ENCODE measurements at regions not wholly inside any gene's neighbourhood (a gene's known extent, or its start where the extent isn't known, plus 50 kb on each side); places are given as distances from the start of the nearest gene placed in this dataset.
"Not testable (repeated sequence)": the region's sequence is repeated elsewhere in the genome, so short reads cannot be mapped to it uniquely, and the experiment has no call there.

- Mint-ChIP-seq H3K27ac (no peak overlapping the region), H3K4me3 (no peak overlapping the region), H3K36me3 (ENCODE audit: low read depth) (no peaks in the 10 kb centered on the region), H3K9me3 (ENCODE audit: low read depth) (peaks cover 2% of the 10 kb centered on the region), H3K27me3 (no peaks in the 10 kb centered on the region), H3K4me1 (no peaks in the 10 kb centered on the region)
- CTCF ChIA-PET: no interaction called here
- ATAC-seq (no peak), DNase-seq (no peak)
- POLR2A ChIA-PET: no interaction called here
- intact Hi-C loops (cut with DNase I, micrococcal nuclease): no loop called here
Observed at GRCh38 chr10:35946556-35946955, 304.5 kb upstream of the FZD8 start.

DNA sequence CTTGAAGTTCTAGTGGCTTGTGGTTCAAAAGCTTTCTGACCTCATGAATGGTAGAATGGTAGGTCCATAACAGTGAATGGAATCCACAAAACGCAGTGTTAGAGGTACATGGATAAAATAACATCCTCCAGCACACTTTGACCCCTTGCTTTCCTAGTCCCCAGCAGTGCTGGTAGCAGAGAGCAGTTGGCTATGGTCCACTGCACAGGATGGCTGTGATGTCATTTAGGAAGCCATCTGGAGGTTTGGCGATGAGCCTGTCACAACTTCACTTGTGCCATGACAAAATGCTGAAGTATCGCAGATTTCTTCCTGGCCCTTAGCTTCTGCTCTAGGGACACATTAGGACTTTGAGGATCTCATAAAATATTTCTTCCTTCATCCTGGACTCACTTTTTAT is 300.0 kb upstream of the FZD8 start:
- H3K36me3 Mint-ChIP-seq (ENCODE audit: low read depth): no peaks in the 10 kb centered on the region
- intact Hi-C loops (cut with DNase I, micrococcal nuclease): no loop called here
- H3K9me3 Mint-ChIP-seq (ENCODE audit: low read depth): peaks cover 9% of the 10 kb centered on the region
- no peak overlapping the region for H3K4me3 Mint-ChIP-seq
- DNase-seq: no peak
- H3K27me3 Mint-ChIP-seq: no peaks in the 10 kb centered on the region
- H3K27ac Mint-ChIP-seq: no peak overlapping the region
- ChIA-PET CTCF (no interaction called here), POLR2A (no interaction called here)
- no peak for ATAC-seq
- H3K4me1 Mint-ChIP-seq: no peaks in the 10 kb centered on the region

GRCh38 chr10:35940141-35941041 is 298.3 kb upstream of the FZD8 start:
- Mint-ChIP-seq H3K27me3 (no peaks in the 10 kb centered on the region), H3K9me3 (ENCODE audit: low read depth) (peaks cover 8% of the 10 kb centered on the region), H3K4me1 (no peaks in the 10 kb centered on the region), H3K4me3 (no peak overlapping the region), H3K36me3 (ENCODE audit: low read depth) (no peaks in the 10 kb centered on the region), H3K27ac (no peak overlapping the region)
- no peak for ATAC-seq
- intact Hi-C loops (cut with DNase I, micrococcal nuclease): no loop called here
- ChIA-PET POLR2A (no interaction called here), CTCF (interaction anchor here (0.6 to 0.7 kb wide), 2 partner anchors 101 to 1531 kb away, joined by 3 to 4 read pairs; no protein-coding TSS in a partner anchor)
- no peak for DNase-seq

DNA sequence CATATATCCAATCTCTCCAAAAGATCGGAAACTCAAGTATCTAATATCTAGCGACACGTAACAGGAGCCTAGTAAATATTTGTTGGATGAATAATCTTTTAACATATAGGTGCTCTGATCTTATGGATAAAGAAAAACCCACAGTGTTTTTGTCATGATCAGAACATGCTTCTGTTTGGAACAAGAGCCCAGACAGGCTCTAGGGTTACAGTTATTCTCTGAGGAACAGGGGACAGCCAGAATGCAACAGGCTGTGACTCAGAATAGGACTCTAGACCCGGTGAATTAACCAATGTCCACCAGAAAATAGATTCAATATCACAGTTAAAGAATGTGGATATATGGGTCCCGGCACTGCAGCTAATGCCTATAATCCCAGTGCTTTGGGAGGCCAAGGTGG is 296.1 kb upstream of the FZD8 start:
- no peak overlapping the region for H3K4me3 Mint-ChIP-seq
- intact Hi-C loops (cut with DNase I, micrococcal nuclease): no loop called here
- H3K4me1 Mint-ChIP-seq: no peaks in the 10 kb centered on the region
- no peaks in the 10 kb centered on the region for H3K27me3 Mint-ChIP-seq
- no peak overlapping the region for H3K27ac Mint-ChIP-seq
- DNase-seq: no peak
- ChIA-PET CTCF (no interaction called here), POLR2A (no interaction called here)
- H3K9me3 Mint-ChIP-seq (ENCODE audit: low read depth): peaks cover 8% of the 10 kb centered on the region
- H3K36me3 Mint-ChIP-seq (ENCODE audit: low read depth): no peaks in the 10 kb centered on the region
- ATAC-seq: no peak

DNA sequence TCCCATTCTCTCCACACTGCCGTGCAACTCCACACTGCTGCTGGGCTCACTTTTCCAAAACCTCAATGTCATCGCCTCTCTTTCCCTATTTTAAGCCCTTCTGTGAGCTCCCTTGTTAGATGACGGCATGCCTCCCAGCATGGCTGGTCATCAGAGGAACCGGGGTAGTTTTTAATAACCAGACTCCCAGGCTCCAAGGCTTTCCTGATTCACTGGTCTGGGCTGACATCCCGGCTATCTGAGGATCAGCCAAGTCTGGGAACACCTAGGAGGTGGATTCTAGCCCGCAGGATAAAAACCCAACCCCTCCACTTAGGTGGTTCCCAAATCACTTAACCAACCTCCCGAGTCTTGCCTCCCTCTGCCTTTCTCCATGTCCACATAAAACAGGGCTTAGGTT is 295.4 kb upstream of the FZD8 start:
- no peak overlapping the region for H3K27ac Mint-ChIP-seq
- CTCF ChIA-PET: no interaction called here

DNA sequence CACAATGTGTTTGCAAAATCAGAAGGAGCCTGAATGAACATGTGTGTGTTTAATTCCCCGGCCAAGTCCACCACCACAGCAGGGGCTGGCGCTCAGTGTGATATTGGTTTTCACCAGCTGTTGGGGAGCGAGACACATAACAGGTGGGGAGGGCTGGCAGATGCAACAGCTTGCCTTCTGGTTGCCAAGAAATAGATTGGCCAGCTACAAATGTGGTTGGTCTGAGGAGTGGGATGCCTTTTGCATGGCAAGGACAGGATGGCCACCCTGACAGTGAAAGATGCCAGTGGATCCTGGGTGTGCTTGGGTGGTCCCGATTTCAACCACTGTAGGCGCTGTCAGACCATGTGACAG is 292.5 kb upstream of the FZD8 start:
- H3K9me3 Mint-ChIP-seq (ENCODE audit: low read depth): peaks cover 9% of the 10 kb centered on the region
- DNase-seq: no peak
- no peaks in the 10 kb centered on the region for H3K27me3 Mint-ChIP-seq
- ChIA-PET POLR2A (no interaction called here), CTCF (interaction anchor here (1.2 kb wide), 1 partner anchor 19 kb away, joined by 5 read pairs; no protein-coding TSS in a partner anchor)
- no peak overlapping the region for H3K4me3 Mint-ChIP-seq
- no peak for ATAC-seq
- no peak overlapping the region for H3K27ac Mint-ChIP-seq
- intact Hi-C loops (cut with DNase I, micrococcal nuclease): no loop called here
- H3K36me3 Mint-ChIP-seq (ENCODE audit: low read depth): no peaks in the 10 kb centered on the region
- H3K4me1 Mint-ChIP-seq: no peaks in the 10 kb centered on the region

More for the DNA sequence above, 295.4 kb upstream of the FZD8 start:
- DNase-seq (no peak), ATAC-seq (no peak)
- Mint-ChIP-seq H3K9me3 (ENCODE audit: low read depth) (peaks cover 8% of the 10 kb centered on the region), H3K4me3 (no peak overlapping the region), H3K4me1 (no peaks in the 10 kb centered on the region), H3K27me3 (no peaks in the 10 kb centered on the region), H3K36me3 (ENCODE audit: low read depth) (no peaks in the 10 kb centered on the region)
- POLR2A ChIA-PET: no interaction called here
- intact Hi-C loops (cut with DNase I, micrococcal nuclease): no loop called here

DNA sequence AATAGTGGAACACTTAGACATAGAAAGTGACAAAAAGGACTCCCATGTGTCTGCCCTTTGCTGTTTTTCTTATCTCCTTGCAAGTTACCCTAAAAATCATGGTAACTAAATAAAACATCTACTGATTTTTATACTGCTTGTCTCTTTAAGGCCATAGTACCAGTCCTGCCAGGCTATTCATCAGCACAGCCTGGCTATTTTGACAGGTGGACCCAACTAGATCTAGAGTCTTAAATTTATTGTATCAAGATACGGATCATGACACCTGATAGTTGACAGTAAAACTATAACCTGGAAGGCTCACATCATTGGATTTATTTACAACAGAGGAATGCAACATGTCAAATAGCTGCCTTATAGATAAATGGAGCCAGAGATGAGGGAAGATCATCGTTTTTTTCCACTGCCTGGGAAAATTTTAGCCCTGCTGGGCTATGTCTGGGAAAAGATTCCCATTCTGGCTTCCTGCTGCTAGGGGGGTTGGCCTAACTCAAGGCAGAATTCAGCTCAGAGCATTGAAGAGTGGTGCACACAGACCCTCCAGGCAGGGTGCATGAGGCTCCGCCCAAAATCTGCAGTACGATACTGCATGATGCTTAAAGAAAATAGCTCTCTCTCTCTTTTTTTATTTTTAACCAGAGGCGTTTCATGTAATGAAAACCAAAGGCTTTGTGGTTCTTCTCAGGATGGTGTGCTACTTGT is 292.0 kb upstream of the FZD8 start:
- DNase-seq: no peak
- CTCF ChIA-PET: no interaction called here
- Mint-ChIP-seq H3K9me3 (ENCODE audit: low read depth) (peaks cover 9% of the 10 kb centered on the region), H3K4me1 (no peaks in the 10 kb centered on the region), H3K36me3 (ENCODE audit: low read depth) (no peaks in the 10 kb centered on the region), H3K4me3 (no peak overlapping the region), H3K27ac (no peak overlapping the region), H3K27me3 (no peaks in the 10 kb centered on the region)
- no peak for ATAC-seq
- POLR2A ChIA-PET: no interaction called here
- intact Hi-C loops (cut with DNase I, micrococcal nuclease): no loop called here

DNA sequence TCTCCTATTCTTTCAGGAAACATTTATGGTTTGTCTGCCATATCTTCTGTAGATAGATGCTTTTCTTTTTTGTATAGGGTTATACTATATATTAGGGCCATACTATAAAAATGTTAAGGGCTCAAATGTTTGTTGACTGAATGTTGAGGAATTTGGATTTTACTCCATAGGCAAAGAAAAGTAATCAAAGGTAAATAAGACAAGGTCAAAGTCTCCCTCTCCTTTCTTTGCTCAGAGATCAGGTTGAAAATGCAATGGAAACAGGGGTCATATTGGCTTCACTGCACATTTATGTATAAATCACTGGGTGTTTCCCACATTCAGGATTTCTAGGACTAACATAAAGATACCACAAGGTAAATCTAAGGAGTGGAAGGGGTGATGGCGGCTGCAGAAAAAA is 291.4 kb upstream of the FZD8 start:
- no peaks in the 10 kb centered on the region for H3K27me3 Mint-ChIP-seq
- CTCF ChIA-PET: no interaction called here
- POLR2A ChIA-PET: no interaction called here
- intact Hi-C loops (cut with DNase I, micrococcal nuclease): no loop called here
- ATAC-seq (no peak), DNase-seq (no peak)
- H3K4me1 Mint-ChIP-seq: no peaks in the 10 kb centered on the region
- no peak overlapping the region for H3K27ac Mint-ChIP-seq
- H3K9me3 Mint-ChIP-seq (ENCODE audit: low read depth): peaks cover 9% of the 10 kb centered on the region
- no peak overlapping the region for H3K4me3 Mint-ChIP-seq
- H3K36me3 Mint-ChIP-seq (ENCODE audit: low read depth): no peaks in the 10 kb centered on the region

DNA sequence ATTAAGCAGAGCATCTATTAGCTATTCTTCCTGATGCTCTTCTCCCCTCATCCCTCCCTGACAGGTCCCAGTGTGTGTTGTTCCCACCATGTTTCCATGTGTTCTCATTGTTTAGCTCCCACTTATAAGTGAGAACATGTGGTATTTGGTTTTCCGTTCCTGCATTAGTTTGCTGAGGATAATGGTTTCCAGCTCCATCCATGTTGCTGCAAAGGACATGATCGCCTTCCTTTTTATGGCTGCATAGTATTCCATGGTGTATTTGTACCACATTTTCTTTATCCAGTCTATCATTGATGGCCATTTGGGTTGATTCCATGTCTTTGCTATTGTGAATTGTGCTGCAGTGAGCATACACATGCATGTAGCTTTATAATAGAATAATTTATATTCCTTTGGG is 287.9 kb upstream of the FZD8 start:
- H3K9me3 Mint-ChIP-seq (ENCODE audit: low read depth); intact Hi-C loops (cut with DNase I, micrococcal nuclease); H3K4me3 Mint-ChIP-seq; POLR2A ChIA-PET; ATAC-seq; H3K27me3 Mint-ChIP-seq; H3K4me1 Mint-ChIP-seq; H3K36me3 Mint-ChIP-seq (ENCODE audit: low read depth); DNase-seq; CTCF ChIA-PET; H3K27ac Mint-ChIP-seq: not testable (repeated sequence)

DNA sequence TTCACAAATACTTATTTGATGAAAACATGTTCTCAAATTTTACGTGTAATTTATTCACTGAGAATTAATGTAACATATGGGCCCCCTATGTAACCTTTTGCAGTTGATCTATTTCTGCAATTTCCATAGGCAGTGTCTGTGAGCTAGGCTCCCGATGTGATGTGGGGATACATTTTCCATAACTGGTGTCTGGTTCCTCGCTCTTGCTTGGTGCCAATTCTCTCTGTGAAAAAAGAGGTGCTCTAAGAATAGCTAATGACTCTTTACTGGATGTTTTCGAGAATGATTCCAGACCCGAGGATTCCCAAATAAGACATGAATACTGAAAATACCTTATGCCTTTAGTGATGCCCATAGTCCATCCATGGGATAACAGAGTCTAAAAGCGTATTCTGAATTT is 286.7 kb upstream of the FZD8 start:
- H3K9me3 Mint-ChIP-seq (ENCODE audit: low read depth): peaks cover 1% of the 10 kb centered on the region
- ChIA-PET CTCF (no interaction called here), POLR2A (no interaction called here)

DNA sequence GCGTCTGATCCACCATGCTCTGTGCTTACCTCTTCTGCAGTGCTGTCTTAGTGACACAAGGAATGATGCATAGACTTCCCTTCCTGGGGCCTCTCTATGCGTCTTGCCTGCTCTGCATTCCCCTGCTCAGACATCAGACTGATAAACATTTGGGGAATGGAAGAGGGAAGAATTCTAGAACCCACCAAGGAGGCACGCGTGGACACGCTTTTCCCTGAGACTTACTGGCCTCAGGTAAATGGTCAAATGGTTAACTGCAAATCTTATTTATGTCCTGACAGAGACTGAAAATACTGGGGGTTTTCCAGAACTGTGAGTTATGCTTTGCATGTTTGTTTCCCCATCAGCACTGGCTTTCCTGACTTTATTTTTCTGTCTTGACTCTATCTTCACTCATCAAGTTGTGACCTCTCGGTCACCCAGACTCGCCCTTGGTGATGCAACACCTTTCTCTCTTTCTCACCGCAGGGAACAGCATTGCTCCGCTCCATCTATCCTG is 285.9 kb upstream of the FZD8 start:
- ChIA-PET CTCF (no interaction called here), POLR2A (no interaction called here)
- Mint-ChIP-seq H3K4me1 (no peaks in the 10 kb centered on the region), H3K9me3 (ENCODE audit: low read depth) (peaks cover 1% of the 10 kb centered on the region), H3K4me3 (no peak overlapping the region), H3K27ac (no peak overlapping the region), H3K36me3 (ENCODE audit: low read depth) (no peaks in the 10 kb centered on the region), H3K27me3 (no peaks in the 10 kb centered on the region)
- intact Hi-C loops (cut with DNase I, micrococcal nuclease): no loop called here
- DNase-seq (no peak), ATAC-seq (no peak)

More for the DNA sequence above, 286.7 kb upstream of the FZD8 start:
- Mint-ChIP-seq H3K4me1 (no peaks in the 10 kb centered on the region), H3K27ac (no peak overlapping the region), H3K36me3 (ENCODE audit: low read depth) (no peaks in the 10 kb centered on the region), H3K27me3 (no peaks in the 10 kb centered on the region), H3K4me3 (no peak overlapping the region)
- no peak for ATAC-seq
- DNase-seq: no peak
- intact Hi-C loops (cut with DNase I, micrococcal nuclease): no loop called here

GRCh38 chr10:35927341-35927740 is 285.2 kb upstream of the FZD8 start:
- no peaks in the 10 kb centered on the region for H3K36me3 Mint-ChIP-seq (ENCODE audit: low read depth)
- no peaks in the 10 kb centered on the region for H3K27me3 Mint-ChIP-seq
- no peak overlapping the region for H3K27ac Mint-ChIP-seq
- DNase-seq (no peak), ATAC-seq (no peak)
- H3K9me3 Mint-ChIP-seq (ENCODE audit: low read depth): peaks cover 1% of the 10 kb centered on the region
- H3K4me3 Mint-ChIP-seq: no peak overlapping the region
- CTCF ChIA-PET: no interaction called here
- POLR2A ChIA-PET: no interaction called here
- no peaks in the 10 kb centered on the region for H3K4me1 Mint-ChIP-seq
- intact Hi-C loops (cut with DNase I, micrococcal nuclease): no loop called here

Data from activated CD4-positive, alpha-beta T cell treated with anti-CD3 and anti-CD28 coated beads for 36 hours (primary cell).